ENCODE measurements at regions not wholly inside any gene's neighbourhood (a gene's known extent, or its start where the extent isn't known, plus 50 kb on each side); places are given as distances from the start of the nearest gene placed in this dataset.
A peak's percentile ranks its signal among the peaks of the same experiment; 100 is the strongest.

DNA sequence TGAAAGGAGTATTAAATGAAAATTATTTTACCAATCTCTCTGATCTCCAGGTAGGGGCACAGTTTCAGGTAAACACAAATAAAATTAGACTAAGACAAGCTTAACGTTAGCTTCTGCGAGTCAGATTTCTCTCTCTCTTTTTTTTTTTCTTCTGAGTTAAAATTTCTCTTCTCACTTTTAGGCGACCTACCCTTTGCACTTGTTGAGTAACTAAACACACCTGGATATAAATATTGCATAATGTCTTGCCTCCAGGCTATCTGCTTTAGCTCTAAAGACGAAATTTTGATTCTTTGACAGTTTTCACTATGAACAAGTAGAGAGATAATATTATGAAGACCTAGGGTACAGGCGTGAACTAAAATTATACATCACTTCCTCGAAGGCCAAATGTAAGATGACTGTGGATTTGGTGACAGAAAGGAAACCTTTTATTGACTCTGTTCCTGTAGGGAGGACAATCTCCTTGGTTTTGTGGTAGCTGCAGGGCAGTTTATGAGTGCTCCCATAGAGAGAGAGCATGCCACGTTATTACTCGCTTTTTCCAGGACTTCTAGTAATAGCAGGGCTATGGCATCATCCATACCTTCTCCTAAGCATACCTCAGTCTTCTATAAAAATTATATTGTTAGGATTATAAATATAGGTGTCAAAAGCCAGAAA is 303.8 kb upstream of the NEGR1 start:
- no peak overlapping the region for H3K4me3 ChIP-seq (replicated peaks; ENCODE audit: low read depth, low read length)
- TF ChIP-seq, protein P1, sequence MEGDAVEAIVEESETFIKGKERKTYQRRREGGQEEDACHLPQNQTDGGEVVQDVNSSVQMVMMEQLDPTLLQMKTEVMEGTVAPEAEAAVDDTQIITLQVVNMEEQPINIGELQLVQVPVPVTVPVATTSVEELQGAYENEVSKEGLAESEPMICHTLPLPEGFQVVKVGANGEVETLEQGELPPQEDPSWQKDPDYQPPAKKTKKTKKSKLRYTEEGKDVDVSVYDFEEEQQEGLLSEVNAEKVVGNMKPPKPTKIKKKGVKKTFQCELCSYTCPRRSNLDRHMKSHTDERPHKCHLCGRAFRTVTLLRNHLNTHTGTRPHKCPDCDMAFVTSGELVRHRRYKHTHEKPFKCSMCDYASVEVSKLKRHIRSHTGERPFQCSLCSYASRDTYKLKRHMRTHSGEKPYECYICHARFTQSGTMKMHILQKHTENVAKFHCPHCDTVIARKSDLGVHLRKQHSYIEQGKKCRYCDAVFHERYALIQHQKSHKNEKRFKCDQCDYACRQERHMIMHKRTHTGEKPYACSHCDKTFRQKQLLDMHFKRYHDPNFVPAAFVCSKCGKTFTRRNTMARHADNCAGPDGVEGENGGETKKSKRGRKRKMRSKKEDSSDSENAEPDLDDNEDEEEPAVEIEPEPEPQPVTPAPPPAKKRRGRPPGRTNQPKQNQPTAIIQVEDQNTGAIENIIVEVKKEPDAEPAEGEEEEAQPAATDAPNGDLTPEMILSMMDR (IDR thresholded peaks at IDR 0.05; ENCODE audit: low read length, missing control alignments) = no peak
- no peak for DNase-seq (ENCODE audit: low read depth)

DNA sequence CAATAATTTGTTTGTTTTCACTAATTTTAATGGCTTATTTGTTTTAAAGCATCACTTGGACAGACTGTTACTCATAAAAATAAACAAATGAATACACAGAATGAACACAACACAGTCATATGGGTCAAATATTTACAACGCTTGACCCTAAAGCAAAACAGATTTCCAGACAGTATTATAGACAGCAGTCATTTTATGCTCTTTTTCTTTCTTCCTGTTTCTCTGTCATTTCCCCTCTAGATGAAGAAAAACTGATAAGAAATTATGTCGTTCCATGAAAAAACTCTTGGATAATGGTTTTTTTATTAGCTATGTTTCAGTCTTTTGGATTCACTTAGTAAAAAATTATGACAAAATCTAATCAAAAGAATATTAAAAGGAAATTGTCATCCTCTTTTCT is 297.3 kb upstream of the NEGR1 start:
- no peak for DNase-seq (ENCODE audit: low read depth)
- TF ChIP-seq, protein P1 (IDR thresholded peaks at IDR 0.05; ENCODE audit: low read length, missing control alignments) = no peak

DNA sequence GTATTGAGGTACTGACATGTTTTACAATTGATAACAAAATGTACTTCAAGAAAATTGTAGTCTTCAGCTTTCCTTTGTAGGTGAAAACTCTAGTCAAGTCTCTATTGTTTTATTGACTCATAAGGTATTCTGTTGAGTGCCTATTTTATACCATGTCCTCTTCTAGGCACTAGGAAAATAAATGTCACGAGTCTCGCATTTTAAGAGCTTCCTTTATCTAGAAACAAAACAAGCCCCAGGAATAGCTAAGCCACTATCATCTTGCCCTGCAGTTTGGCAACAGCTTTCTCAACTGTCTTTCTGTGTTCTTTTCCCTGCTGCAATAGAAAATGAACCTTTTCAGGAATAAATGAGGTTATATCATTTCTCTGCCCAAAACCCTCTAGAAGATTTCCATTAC is 288.5 kb upstream of the NEGR1 start:
- TF ChIP-seq, protein P1 (IDR thresholded peaks at IDR 0.05; ENCODE audit: low read length, missing control alignments) = no peak
- no peak for DNase-seq (ENCODE audit: low read depth)
- H3K4me3 ChIP-seq (replicated peaks; ENCODE audit: low read depth, low read length) = no peak overlapping the region

More for the DNA sequence above, 297.3 kb upstream of the NEGR1 start:
- no peak overlapping the region for H3K4me3 ChIP-seq (replicated peaks; ENCODE audit: low read depth, low read length)

DNA sequence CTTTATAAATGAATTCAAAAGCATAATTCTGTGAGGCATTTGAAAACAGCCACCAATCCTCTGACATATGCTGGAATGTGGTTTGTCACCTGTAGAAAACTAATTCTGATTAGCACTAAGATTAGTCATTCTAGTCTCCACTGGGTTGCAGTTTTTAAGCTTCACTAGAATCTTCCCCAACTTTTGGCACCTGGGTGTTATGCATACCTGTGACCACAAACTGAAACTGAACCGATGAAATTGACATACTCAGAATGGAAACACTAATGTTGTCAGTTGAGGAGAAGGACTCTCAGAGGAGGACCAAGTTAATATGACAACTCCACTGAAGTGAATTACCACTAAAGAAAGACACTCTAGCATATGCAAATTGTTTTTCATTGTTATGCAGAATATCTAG is 285.8 kb upstream of the NEGR1 start:
- H3K4me3 ChIP-seq (replicated peaks; ENCODE audit: low read depth, low read length) = no peak overlapping the region
- TF ChIP-seq, protein P1 (IDR thresholded peaks at IDR 0.05; ENCODE audit: low read length, missing control alignments) = no peak

DNA sequence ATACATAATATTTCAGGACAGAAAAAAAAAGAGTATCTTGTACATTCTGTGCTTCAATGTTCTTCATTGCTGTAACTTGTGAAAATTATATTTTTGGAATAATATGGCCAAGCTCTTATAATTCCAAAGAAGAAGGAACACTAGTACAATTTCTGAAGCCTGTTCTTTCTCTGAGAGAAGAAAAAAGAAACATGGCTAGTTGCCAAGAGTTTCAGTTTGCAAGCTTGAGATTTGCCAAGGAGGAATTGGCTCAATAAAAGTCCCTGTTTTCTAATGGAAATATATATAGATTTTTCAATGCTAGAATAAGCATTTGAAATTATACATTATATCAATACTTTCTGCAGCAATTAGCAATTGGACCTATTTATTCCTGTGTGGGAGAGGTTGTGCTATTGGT is 285.2 kb upstream of the NEGR1 start:
- TF ChIP-seq, protein P1 (IDR thresholded peaks at IDR 0.05; ENCODE audit: low read length, missing control alignments) = no peak
- DNase-seq (ENCODE audit: low read depth) = peak; percentile 55
- H3K4me3 ChIP-seq (replicated peaks; ENCODE audit: low read depth, low read length) = no peak overlapping the region

More for the DNA sequence above, 285.8 kb upstream of the NEGR1 start:
- no peak for DNase-seq (ENCODE audit: low read depth)

DNA sequence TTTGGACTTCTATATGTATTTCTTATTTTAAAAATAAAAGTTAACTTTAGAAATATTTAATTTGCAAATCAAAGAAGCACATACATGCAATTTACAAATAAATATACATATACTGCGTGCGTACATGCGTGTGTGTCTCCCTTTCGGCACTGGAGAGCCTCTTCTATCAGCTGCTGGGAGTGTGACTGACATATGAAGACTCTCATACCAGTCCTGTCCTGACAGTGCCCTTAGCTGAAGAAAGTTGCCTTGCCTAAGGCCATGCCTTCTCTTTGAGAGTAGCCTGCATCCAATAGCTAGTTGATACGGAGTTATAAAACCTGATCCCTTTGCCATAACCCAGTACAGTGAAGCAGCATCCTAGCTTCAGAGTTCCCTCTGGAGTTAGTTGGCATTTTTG is 282.4 kb upstream of the NEGR1 start:
- TF ChIP-seq, protein P1 (IDR thresholded peaks at IDR 0.05; ENCODE audit: low read length, missing control alignments) = no peak
- no peak for DNase-seq (ENCODE audit: low read depth)
- no peak overlapping the region for H3K4me3 ChIP-seq (replicated peaks; ENCODE audit: low read depth, low read length)

DNA sequence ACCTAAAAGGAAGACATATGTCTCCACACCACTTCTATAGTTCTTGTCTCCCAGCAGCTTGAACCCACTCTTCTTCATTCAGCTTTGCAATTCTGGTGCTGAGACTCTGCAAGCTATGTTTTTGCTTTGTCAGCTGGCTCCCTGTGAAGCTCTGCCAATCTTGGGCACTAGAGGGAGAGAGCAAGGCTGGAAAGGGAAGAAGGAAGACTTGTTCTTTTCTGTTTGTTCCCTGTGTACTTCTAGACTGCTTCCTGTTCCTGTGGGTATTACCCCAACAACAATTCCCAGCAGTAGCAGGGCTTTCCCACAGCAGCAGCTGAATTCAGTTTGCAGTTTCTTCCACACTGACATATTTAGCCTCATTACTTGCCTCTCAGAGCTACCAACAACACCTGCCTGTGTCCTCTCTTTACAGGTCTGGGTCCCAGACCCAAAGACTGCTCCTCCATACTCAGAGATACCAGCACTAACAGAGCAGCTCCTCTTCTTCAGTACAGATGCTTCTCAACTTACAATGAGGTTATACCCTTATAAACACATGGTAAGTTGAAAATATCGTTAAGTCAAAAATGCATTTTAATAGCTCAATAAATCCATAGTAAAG is 275.2 kb upstream of the NEGR1 start:
- TF ChIP-seq, protein P1 (IDR thresholded peaks at IDR 0.05; ENCODE audit: low read length, missing control alignments) = peak; percentile 61
- no peak overlapping the region for H3K4me3 ChIP-seq (replicated peaks; ENCODE audit: low read depth, low read length)
- peak; percentile 57 for DNase-seq (ENCODE audit: low read depth)

All from fibroblast of pulmonary artery (primary cell).